ENCODE measurements at regions not wholly inside any gene's neighbourhood (a gene's known extent, or its start where the extent isn't known, plus 50 kb on each side); places are given as distances from the start of the nearest gene placed in this dataset.

GRCh38 chr22:26845021-26845743 is 187.8 kb downstream of the MIAT start:
- no peak overlapping the region for H2AK5ac ChIP-seq (ENCODE audit: low read length)
- H3K4ac ChIP-seq (ENCODE audit: low read depth, low read length): no peak overlapping the region
- no peaks in the 10 kb centered on the region for H3K79me1 ChIP-seq (ENCODE audit: low read length)
- H2BK120ac ChIP-seq (ENCODE audit: low read depth, low read length): no peak overlapping the region
- H2BK15ac ChIP-seq (replicated peaks; ENCODE audit: low read depth): no peak overlapping the region
- H4K5ac ChIP-seq (ENCODE audit: low read length): no peak overlapping the region
- no peak overlapping the region for H3K4me2 ChIP-seq (ENCODE audit: low read length)
- H3K79me2 ChIP-seq (ENCODE audit: control insufficient read depth, insufficient read depth, low read length): no peaks in the 10 kb centered on the region
- H3K23ac ChIP-seq (ENCODE audit: low read length): no peak overlapping the region
- H3K27ac ChIP-seq (ENCODE audit: low read depth, low read length): no peak overlapping the region
- H4K8ac ChIP-seq (ENCODE audit: low read depth, low read length): no peak overlapping the region
- no peaks in the 10 kb centered on the region for H3K27me3 ChIP-seq (ENCODE audit: insufficient read depth, low read length, poor library complexity)
- no peak overlapping the region for H3K4me3 ChIP-seq (ENCODE audit: low read length)
- WGBS (ENCODE audit: extremely low coverage, insufficient coverage, low lambda C conversion rate): no CpG with 5 or more reads among the region's 10 CpGs
- H3K36me3 ChIP-seq (ENCODE audit: control insufficient read depth, insufficient read depth, low read length): no peaks in the 10 kb centered on the region
- no peak for DNase-seq
- no peak overlapping the region for H3K18ac ChIP-seq (ENCODE audit: low read length)
- H3K4me1 ChIP-seq (ENCODE audit: control insufficient read depth, low read depth, low read length): no peaks in the 10 kb centered on the region
- H2BK5ac ChIP-seq (ENCODE audit: low read length): no peak overlapping the region
- H3K56ac ChIP-seq (ENCODE audit: low read length): no peak overlapping the region
- no peak overlapping the region for H3K9ac ChIP-seq (ENCODE audit: low read length)

DNA sequence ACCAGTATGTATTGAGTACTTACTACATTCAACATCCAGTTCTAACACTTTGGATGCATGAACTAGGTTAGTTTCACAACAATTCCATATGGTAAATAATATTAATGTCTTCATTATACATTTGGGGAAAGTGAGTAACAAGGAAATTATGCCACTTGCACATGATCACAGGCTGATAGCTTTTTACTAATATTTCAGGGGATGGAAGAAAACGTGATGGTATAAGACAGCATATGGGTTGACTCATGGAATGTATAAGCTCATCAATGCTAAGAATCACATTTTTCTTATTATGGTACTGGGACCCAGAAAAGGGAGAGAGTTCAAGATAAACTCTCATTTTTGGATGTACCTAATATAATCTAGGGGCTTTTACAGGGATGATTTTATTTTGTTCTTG is 188.7 kb downstream of the MIAT start:
- H2BK120ac ChIP-seq (ENCODE audit: low read depth, low read length): no peak overlapping the region
- DNase-seq: no peak
- H3K9ac ChIP-seq (ENCODE audit: low read length): no peak overlapping the region
- H4K8ac ChIP-seq (ENCODE audit: low read depth, low read length): no peak overlapping the region
- no peaks in the 10 kb centered on the region for H3K4me1 ChIP-seq (ENCODE audit: control insufficient read depth, low read depth, low read length)
- no peak overlapping the region for H4K5ac ChIP-seq (ENCODE audit: low read length)
- no peak overlapping the region for H3K23ac ChIP-seq (ENCODE audit: low read length)
- H3K4me2 ChIP-seq (ENCODE audit: low read length): no peak overlapping the region
- no CpG with 5 or more reads among the region's 1 CpG for WGBS (ENCODE audit: extremely low coverage, insufficient coverage, low lambda C conversion rate)
- H3K56ac ChIP-seq (ENCODE audit: low read length): no peak overlapping the region
- H3K4ac ChIP-seq (ENCODE audit: low read depth, low read length): no peak overlapping the region
- H2BK15ac ChIP-seq (replicated peaks; ENCODE audit: low read depth): no peak overlapping the region
- no peaks in the 10 kb centered on the region for H3K27me3 ChIP-seq (ENCODE audit: insufficient read depth, low read length, poor library complexity)
- H3K79me1 ChIP-seq (ENCODE audit: low read length): no peaks in the 10 kb centered on the region
- H2BK5ac ChIP-seq (ENCODE audit: low read length): no peak overlapping the region
- H3K79me2 ChIP-seq (ENCODE audit: control insufficient read depth, insufficient read depth, low read length): no peaks in the 10 kb centered on the region
- no peak overlapping the region for H3K4me3 ChIP-seq (ENCODE audit: low read length)
- H3K27ac ChIP-seq (ENCODE audit: low read depth, low read length): no peak overlapping the region
- H3K18ac ChIP-seq (ENCODE audit: low read length): no peak overlapping the region
- H3K36me3 ChIP-seq (ENCODE audit: control insufficient read depth, insufficient read depth, low read length): no peaks in the 10 kb centered on the region
- H2AK5ac ChIP-seq (ENCODE audit: low read length): no peak overlapping the region

- no peak overlapping the region for H3K4me3 ChIP-seq (ENCODE audit: low read length)
- H2BK15ac ChIP-seq (replicated peaks; ENCODE audit: low read depth): no peak overlapping the region
- H3K18ac ChIP-seq (ENCODE audit: low read length): no peak overlapping the region
- H3K23ac ChIP-seq (ENCODE audit: low read length): no peak overlapping the region
- no peak overlapping the region for H3K4me2 ChIP-seq (ENCODE audit: low read length)
- H3K36me3 ChIP-seq (ENCODE audit: control insufficient read depth, insufficient read depth, low read length): no peaks in the 10 kb centered on the region
- no peak overlapping the region for H3K9ac ChIP-seq (ENCODE audit: low read length)
- H3K56ac ChIP-seq (ENCODE audit: low read length): no peak overlapping the region
- H4K5ac ChIP-seq (ENCODE audit: low read length): no peak overlapping the region
- no peak overlapping the region for H3K27ac ChIP-seq (ENCODE audit: low read depth, low read length)
- no peak overlapping the region for H2BK5ac ChIP-seq (ENCODE audit: low read length)
- no peak for DNase-seq
- H3K79me2 ChIP-seq (ENCODE audit: control insufficient read depth, insufficient read depth, low read length): no peaks in the 10 kb centered on the region
- no peaks in the 10 kb centered on the region for H3K27me3 ChIP-seq (ENCODE audit: insufficient read depth, low read length, poor library complexity)
- H3K4ac ChIP-seq (ENCODE audit: low read depth, low read length): no peak overlapping the region
- H2AK5ac ChIP-seq (ENCODE audit: low read length): no peak overlapping the region
- no CpG with 5 or more reads among the region's 2 CpGs for WGBS (ENCODE audit: extremely low coverage, insufficient coverage, low lambda C conversion rate)
- H3K79me1 ChIP-seq (ENCODE audit: low read length): no peaks in the 10 kb centered on the region
- H4K8ac ChIP-seq (ENCODE audit: low read depth, low read length): no peak overlapping the region
- no peak overlapping the region for H2BK120ac ChIP-seq (ENCODE audit: low read depth, low read length)
- H3K4me1 ChIP-seq (ENCODE audit: control insufficient read depth, low read depth, low read length): no peaks in the 10 kb centered on the region
Observed at GRCh38 chr22:26846645-26847044, 189.3 kb downstream of the MIAT start.

- Histone ChIP-seq H3K27ac (ENCODE audit: low read depth, low read length) (no peak overlapping the region), H3K4me2 (ENCODE audit: low read length) (no peak overlapping the region), H3K56ac (ENCODE audit: low read length) (no peak overlapping the region), H3K79me2 (ENCODE audit: control insufficient read depth, insufficient read depth, low read length) (no peaks in the 10 kb centered on the region), H3K23ac (ENCODE audit: low read length) (no peak overlapping the region), H3K4me3 (ENCODE audit: low read length) (no peak overlapping the region), H3K27me3 (ENCODE audit: insufficient read depth, low read length, poor library complexity) (no peaks in the 10 kb centered on the region), H3K36me3 (ENCODE audit: control insufficient read depth, insufficient read depth, low read length) (no peaks in the 10 kb centered on the region), H2AK5ac (ENCODE audit: low read length) (no peak overlapping the region), H3K9ac (ENCODE audit: low read length) (no peak overlapping the region), H3K18ac (ENCODE audit: low read length) (no peak overlapping the region), H2BK120ac (ENCODE audit: low read depth, low read length) (no peak overlapping the region), H4K5ac (ENCODE audit: low read length) (no peak overlapping the region), H2BK5ac (ENCODE audit: low read length) (no peak overlapping the region), H4K8ac (ENCODE audit: low read depth, low read length) (no peak overlapping the region), H3K4ac (ENCODE audit: low read depth, low read length) (no peak overlapping the region), H2BK15ac (replicated peaks; ENCODE audit: low read depth) (no peak overlapping the region), H3K79me1 (ENCODE audit: low read length) (no peaks in the 10 kb centered on the region), H3K4me1 (ENCODE audit: control insufficient read depth, low read depth, low read length) (no peaks in the 10 kb centered on the region)
- no CpG with 5 or more reads among the region's 5 CpGs for WGBS (ENCODE audit: extremely low coverage, insufficient coverage, low lambda C conversion rate)
- DNase-seq: no peak
Observed at GRCh38 chr22:26847046-26847445, 189.7 kb downstream of the MIAT start.

DNA sequence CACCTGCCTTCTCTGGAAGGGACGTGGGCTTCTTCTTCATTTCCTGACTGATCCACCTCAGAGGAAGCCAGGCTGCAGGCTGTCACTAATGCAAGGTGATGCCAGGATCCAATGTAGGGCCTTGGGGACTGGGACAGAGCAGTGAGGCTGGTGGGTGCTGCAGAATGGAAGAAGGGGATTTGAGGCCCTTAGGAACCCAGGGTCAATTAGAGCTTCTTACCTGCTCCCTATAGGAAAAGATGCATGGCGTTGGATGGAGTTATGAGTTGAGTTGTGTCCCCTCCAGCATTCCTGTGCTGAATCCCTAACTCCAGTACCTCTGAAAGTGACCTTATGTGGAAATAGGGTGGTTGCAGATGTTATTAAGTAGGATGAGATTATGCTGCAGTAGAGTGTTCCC is 190.4 kb downstream of the MIAT start:
- no peak overlapping the region for H2BK15ac ChIP-seq (replicated peaks; ENCODE audit: low read depth)
- H3K23ac ChIP-seq (ENCODE audit: low read length): no peak overlapping the region
- H3K56ac ChIP-seq (ENCODE audit: low read length): no peak overlapping the region
- H2AK5ac ChIP-seq (ENCODE audit: low read length): no peak overlapping the region
- no peak overlapping the region for H2BK120ac ChIP-seq (ENCODE audit: low read depth, low read length)
- no CpG with 5 or more reads among the region's 2 CpGs for WGBS (ENCODE audit: extremely low coverage, insufficient coverage, low lambda C conversion rate)
- H3K79me2 ChIP-seq (ENCODE audit: control insufficient read depth, insufficient read depth, low read length): no peaks in the 10 kb centered on the region
- H4K5ac ChIP-seq (ENCODE audit: low read length): no peak overlapping the region
- H3K9ac ChIP-seq (ENCODE audit: low read length): no peak overlapping the region
- no peaks in the 10 kb centered on the region for H3K79me1 ChIP-seq (ENCODE audit: low read length)
- H4K8ac ChIP-seq (ENCODE audit: low read depth, low read length): no peak overlapping the region
- DNase-seq: no peak
- H3K27me3 ChIP-seq (ENCODE audit: insufficient read depth, low read length, poor library complexity): no peaks in the 10 kb centered on the region
- no peak overlapping the region for H3K4ac ChIP-seq (ENCODE audit: low read depth, low read length)
- no peak overlapping the region for H3K4me3 ChIP-seq (ENCODE audit: low read length)
- H3K18ac ChIP-seq (ENCODE audit: low read length): no peak overlapping the region
- no peak overlapping the region for H3K4me2 ChIP-seq (ENCODE audit: low read length)
- no peak overlapping the region for H2BK5ac ChIP-seq (ENCODE audit: low read length)
- H3K27ac ChIP-seq (ENCODE audit: low read depth, low read length): no peak overlapping the region
- H3K36me3 ChIP-seq (ENCODE audit: control insufficient read depth, insufficient read depth, low read length): no peaks in the 10 kb centered on the region
- H3K4me1 ChIP-seq (ENCODE audit: control insufficient read depth, low read depth, low read length): no peaks in the 10 kb centered on the region

Measured in mesendoderm (in vitro differentiated cells).